Small intestine (tissue), 7 donors: ENCODE measurements at regions not wholly inside any gene's neighbourhood (a gene's known extent, or its start where the extent isn't known, plus 50 kb on each side); places are given as distances from the start of the nearest gene placed in this dataset.

Experiments used
- DNase-seq, 2 donors: peaks; one replicate each; pipeline versions ENCODE4 v3.0.0 to v3.0.0-alpha.2; 2013
- FAIRE-seq: peaks from 2 replicates; lab custom pipeline; 2012; peaks lifted over from hg19 to GRCh38; lab: Jason Lieb, UNC
- H3K27ac ChIP-seq, 3 donors: one replicate each; pipeline ENCODE4 v1.5.1; 2013; ENCODE audit warnings: low read length in 2 of 3, mild to moderate bottlenecking in 2 of 3, control low read depth in 1 of 3, inconsistent platforms in 1 of 3, low read depth in 1 of 3, moderate library complexity in 1 of 3
- H3K27me3 ChIP-seq, 3 donors: one replicate each; pipeline ENCODE4 v1.6.1; 2013; ENCODE audit warnings: low read length in 3 of 3, inconsistent platforms in 1 of 3; ENCODE audit not compliant: control insufficient read depth in 3 of 3, insufficient read depth in 3 of 3
- H3K36me3 ChIP-seq, 3 donors: one replicate each; pipeline ENCODE4 v1.6.1; 2013; ENCODE audit warnings: low read length in 3 of 3, inconsistent platforms in 1 of 3, low read depth in 1 of 3, mild to moderate bottlenecking in 1 of 3, moderate library complexity in 1 of 3; ENCODE audit not compliant: control insufficient read depth in 3 of 3, insufficient read depth in 2 of 3
- H3K4me1 ChIP-seq, 3 donors: one replicate each; pipeline ENCODE4 v1.6.1; 2013; ENCODE audit warnings: low read length in 2 of 3, inconsistent platforms in 1 of 3, low read depth in 1 of 3, mild to moderate bottlenecking in 1 of 3, moderate library complexity in 1 of 3; ENCODE audit not compliant: control insufficient read depth in 3 of 3, insufficient read depth in 2 of 3
- H3K4me3 ChIP-seq, 3 donors: one replicate each; pipeline ENCODE4 v1.5.1; 2013; ENCODE audit warnings: low read length in 3 of 3, control low read depth in 1 of 3, inconsistent platforms in 1 of 3, low read depth in 1 of 3, mild to moderate bottlenecking in 1 of 3, moderate library complexity in 1 of 3
- H3K9me3 ChIP-seq, 2 donors: one replicate each; pipeline ENCODE4 v1.6.1; 2013; ENCODE audit warnings: low read depth in 1 of 2, low read length in 1 of 2; ENCODE audit not compliant: control insufficient read depth in 2 of 2, insufficient read depth in 1 of 2
- WGBS, 3 donors: extraction: QIAGEN DNeasy Blood & Tissue Kit; methylation state at CpG; one replicate each; pipeline ENCODE4 v1.1.7; 2013; 5-methylcytosine and 5-hydroxymethylcytosine counted together
- donor health status: healthy with polysubstance abuse.
- donor health status: control.
- donor health status: control.
- donor health status: Bipolar disorder and iron deficiency.
- donor health status: healthy.

GRCh38 chr11:134539285-134539684 lies 127.2 kb upstream of the B3GAT1 start:
- no peaks in the 10 kb centered on the region for H3K27me3 ChIP-seq
- peaks cover 0 to 7% of the 10 kb centered on the region in 2 donors for H3K9me3 ChIP-seq
- H3K27ac ChIP-seq: no peak overlapping the region
- H3K4me3 ChIP-seq: no peak overlapping the region
- 74 to 93% (median 89%) methylated on average over 4 of the region's 4 CpGs for WGBS, 3 donors
- no peak for FAIRE-seq
- H3K36me3 ChIP-seq: no peaks in the 10 kb centered on the region
- no peaks in the 10 kb centered on the region for H3K4me1 ChIP-seq
- no peak for DNase-seq

GRCh38 chr11:134538742-134539141 lies 126.7 kb upstream of the B3GAT1 start:
- FAIRE-seq: no peak
- Histone ChIP-seq H3K4me1 (no peaks in the 10 kb centered on the region), H3K36me3 (no peaks in the 10 kb centered on the region), H3K27ac (no peak overlapping the region), H3K9me3 (peaks cover 0 to 7% of the 10 kb centered on the region in 2 donors), H3K4me3 (no peak overlapping the region), H3K27me3 (no peaks in the 10 kb centered on the region)
- DNase-seq: no peak
- 72 to 86% (median 77%) methylated on average over 15 of the region's 15 CpGs for WGBS, 3 donors

GRCh38 chr11:134537941-134538340 lies 125.9 kb upstream of the B3GAT1 start:
- DNase-seq (no peak), FAIRE-seq (no peak)
- no peaks in the 10 kb centered on the region for H3K27me3 ChIP-seq
- peaks cover 0 to 7% of the 10 kb centered on the region in 2 donors for H3K9me3 ChIP-seq
- no peaks in the 10 kb centered on the region for H3K4me1 ChIP-seq
- no peak overlapping the region for H3K27ac ChIP-seq
- H3K4me3 ChIP-seq: no peak overlapping the region
- 81 to 84% (median 83%) methylated on average over 7 of the region's 7 CpGs for WGBS, 3 donors
- H3K36me3 ChIP-seq: no peaks in the 10 kb centered on the region

GRCh38 chr11:134537296-134537695 lies 125.3 kb upstream of the B3GAT1 start:
- no peak overlapping the region for H3K27ac ChIP-seq
- H3K4me1 ChIP-seq: no peaks in the 10 kb centered on the region
- H3K27me3 ChIP-seq: no peaks in the 10 kb centered on the region
- no peak overlapping the region for H3K4me3 ChIP-seq
- 40 to 65% (median 65%) methylated on average over 11 of the region's 11 CpGs for WGBS, 3 donors
- no peak for FAIRE-seq
- no peak for DNase-seq
- peaks cover 0 to 7% of the 10 kb centered on the region in 2 donors for H3K9me3 ChIP-seq
- H3K36me3 ChIP-seq: no peaks in the 10 kb centered on the region

GRCh38 chr11:134536677-134537076 lies 124.6 kb upstream of the B3GAT1 start:
- FAIRE-seq (no peak), DNase-seq (no peak)
- Histone ChIP-seq H3K36me3 (no peaks in the 10 kb centered on the region), H3K4me3 (no peak overlapping the region), H3K4me1 (no peaks in the 10 kb centered on the region), H3K27me3 (no peaks in the 10 kb centered on the region), H3K9me3 (peaks cover 0 to 7% of the 10 kb centered on the region in 2 donors), H3K27ac (no peak overlapping the region)
- 46 to 77% (median 59%) methylated on average over 8 of the region's 8 CpGs for WGBS, 3 donors

GRCh38 chr11:134536219-134536618 lies 124.2 kb upstream of the B3GAT1 start:
- H3K27me3 ChIP-seq: no peaks in the 10 kb centered on the region
- no peaks in the 10 kb centered on the region for H3K4me1 ChIP-seq
- DNase-seq (no peak), FAIRE-seq (no peak)
- no peak overlapping the region for H3K27ac ChIP-seq
- H3K4me3 ChIP-seq: no peak overlapping the region
- peaks cover 0 to 5% of the 10 kb centered on the region in 2 donors for H3K9me3 ChIP-seq
- WGBS, 3 donors: 63 to 75% (median 70%) methylated on average over 15 of the region's 15 CpGs
- no peaks in the 10 kb centered on the region for H3K36me3 ChIP-seq

GRCh38 chr11:134535029-134536025 lies 123.3 kb upstream of the B3GAT1 start:
- Histone ChIP-seq H3K36me3 (no peaks in the 10 kb centered on the region), H3K4me1 (no peaks in the 10 kb centered on the region), H3K27ac (no peak overlapping the region), H3K4me3 (no peak overlapping the region), H3K9me3 (no peaks in the 10 kb centered on the region), H3K27me3 (no peaks in the 10 kb centered on the region)
- no peak for FAIRE-seq
- 83 to 84% (median 83%) methylated on average over 19 to 22 of the region's 22 CpGs for WGBS, 3 donors
- no peak for DNase-seq

GRCh38 chr11:134533511-134533910 lies 121.5 kb upstream of the B3GAT1 start:
- no peak overlapping the region for H3K27ac ChIP-seq
- no peaks in the 10 kb centered on the region for H3K27me3 ChIP-seq
- DNase-seq (no peak), FAIRE-seq (no peak)
- H3K36me3 ChIP-seq: no peaks in the 10 kb centered on the region
- WGBS, 3 donors: 81 to 89% (median 86%) methylated on average over 7 of the region's 7 CpGs
- H3K4me3 ChIP-seq: no peak overlapping the region
- no peaks in the 10 kb centered on the region for H3K4me1 ChIP-seq
- no peaks in the 10 kb centered on the region for H3K9me3 ChIP-seq
